OCI-LY1 (cell line): ENCODE measurements at regions not wholly inside any gene's neighbourhood (a gene's known extent, or its start where the extent isn't known, plus 50 kb on each side); places are given as distances from the start of the nearest gene placed in this dataset.

Experiments
- CTCF ChIP-seq: fragments of 200-600 bp; sonication (generic), shearing (Covaris generic); IDR thresholded peaks from 2 replicates; pipeline ENCODE4 v1.5.1; 2017; ENCODE audit warnings: mild to moderate bottlenecking, antibody characterized with exemption, low read length, moderate library complexity, mixed read lengths
- EZH2 ChIP-seq: fragments of 200-600 bp; sonication (generic), shearing (Covaris generic); IDR thresholded peaks from 2 replicates; pipeline ENCODE4 v1.8.0; 2017; ENCODE audit warnings: borderline replicate concordance, mixed run types, mild to moderate bottlenecking, antibody characterized with exemption, low read length, moderate library complexity, mixed read lengths

DNA sequence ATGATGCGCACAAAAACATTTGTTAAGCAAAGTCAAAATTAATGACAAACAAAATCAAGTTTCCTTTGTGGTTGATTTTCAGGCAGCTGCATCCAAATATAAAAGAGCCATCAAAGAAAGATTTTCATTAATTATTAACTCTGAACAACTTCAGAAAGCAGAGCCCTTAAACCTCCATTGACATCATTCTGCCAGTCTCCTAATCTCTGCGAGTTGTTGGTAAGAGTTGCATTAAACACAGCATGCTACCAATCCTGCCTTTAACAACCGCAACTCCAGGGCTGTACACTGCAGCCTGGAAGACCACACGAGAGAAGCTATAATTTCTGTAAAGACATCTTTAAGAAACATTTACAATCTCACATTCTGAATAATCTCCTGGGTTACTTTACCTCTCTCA is 204.6 kb downstream of the NR2F2 start:
- TF ChIP-seq CTCF (no peak), EZH2 (no peak)
